ENCODE measurements at regions not wholly inside any gene's neighbourhood (a gene's known extent, or its start where the extent isn't known, plus 50 kb on each side); places are given as distances from the start of the nearest gene placed in this dataset.

GRCh38 chr2:121999264-121999663 lies 243.8 kb downstream of the TSN start:
- TF ChIP-seq, protein P1, sequence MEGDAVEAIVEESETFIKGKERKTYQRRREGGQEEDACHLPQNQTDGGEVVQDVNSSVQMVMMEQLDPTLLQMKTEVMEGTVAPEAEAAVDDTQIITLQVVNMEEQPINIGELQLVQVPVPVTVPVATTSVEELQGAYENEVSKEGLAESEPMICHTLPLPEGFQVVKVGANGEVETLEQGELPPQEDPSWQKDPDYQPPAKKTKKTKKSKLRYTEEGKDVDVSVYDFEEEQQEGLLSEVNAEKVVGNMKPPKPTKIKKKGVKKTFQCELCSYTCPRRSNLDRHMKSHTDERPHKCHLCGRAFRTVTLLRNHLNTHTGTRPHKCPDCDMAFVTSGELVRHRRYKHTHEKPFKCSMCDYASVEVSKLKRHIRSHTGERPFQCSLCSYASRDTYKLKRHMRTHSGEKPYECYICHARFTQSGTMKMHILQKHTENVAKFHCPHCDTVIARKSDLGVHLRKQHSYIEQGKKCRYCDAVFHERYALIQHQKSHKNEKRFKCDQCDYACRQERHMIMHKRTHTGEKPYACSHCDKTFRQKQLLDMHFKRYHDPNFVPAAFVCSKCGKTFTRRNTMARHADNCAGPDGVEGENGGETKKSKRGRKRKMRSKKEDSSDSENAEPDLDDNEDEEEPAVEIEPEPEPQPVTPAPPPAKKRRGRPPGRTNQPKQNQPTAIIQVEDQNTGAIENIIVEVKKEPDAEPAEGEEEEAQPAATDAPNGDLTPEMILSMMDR (IDR thresholded peaks at IDR 0.05): no peak
- no peak for TF ChIP-seq EZH2 (IDR thresholded peaks at IDR 0.05)

Measured in neural progenitor cell (in vitro differentiated cells).